GM18873 (cell line): ENCODE measurements at regions not wholly inside any gene's neighbourhood (a gene's known extent, or its start where the extent isn't known, plus 50 kb on each side); places are given as distances from the start of the nearest gene placed in this dataset.

Source experiments
- ATAC-seq: cut with Tn5 transposase; IDR thresholded peaks from one replicate; pipeline ENCODE4 v1.9.1; 2021; ENCODE audit warnings: mild to moderate bottlenecking, moderate library complexity, moderate number of reproducible peaks; ENCODE audit not compliant: unreplicated experiment, low FRiP score

DNA sequence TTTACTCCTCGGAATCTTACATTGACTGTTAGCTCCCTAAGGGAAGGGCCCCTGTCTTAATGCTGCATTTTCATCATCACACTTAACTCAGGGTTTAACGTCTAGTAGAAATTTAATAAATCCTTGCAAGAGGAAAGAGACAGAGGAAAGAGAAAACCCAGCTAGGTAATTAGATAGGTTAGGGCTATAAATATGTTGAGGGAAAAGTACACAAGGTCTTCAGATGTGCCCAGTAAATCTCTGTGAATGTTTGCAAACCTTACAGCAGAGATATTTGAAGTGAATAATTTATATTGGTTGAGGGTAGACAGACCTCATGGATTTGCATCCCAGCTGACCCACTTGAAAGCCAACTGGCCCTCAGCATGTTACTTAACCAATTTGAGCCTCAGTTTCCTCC lies 315.5 kb upstream of the NPVF start:
- no peak for ATAC-seq

GRCh38 chr7:25544254-25544653 lies 316.0 kb upstream of the NPVF start:
- no peak for ATAC-seq

DNA sequence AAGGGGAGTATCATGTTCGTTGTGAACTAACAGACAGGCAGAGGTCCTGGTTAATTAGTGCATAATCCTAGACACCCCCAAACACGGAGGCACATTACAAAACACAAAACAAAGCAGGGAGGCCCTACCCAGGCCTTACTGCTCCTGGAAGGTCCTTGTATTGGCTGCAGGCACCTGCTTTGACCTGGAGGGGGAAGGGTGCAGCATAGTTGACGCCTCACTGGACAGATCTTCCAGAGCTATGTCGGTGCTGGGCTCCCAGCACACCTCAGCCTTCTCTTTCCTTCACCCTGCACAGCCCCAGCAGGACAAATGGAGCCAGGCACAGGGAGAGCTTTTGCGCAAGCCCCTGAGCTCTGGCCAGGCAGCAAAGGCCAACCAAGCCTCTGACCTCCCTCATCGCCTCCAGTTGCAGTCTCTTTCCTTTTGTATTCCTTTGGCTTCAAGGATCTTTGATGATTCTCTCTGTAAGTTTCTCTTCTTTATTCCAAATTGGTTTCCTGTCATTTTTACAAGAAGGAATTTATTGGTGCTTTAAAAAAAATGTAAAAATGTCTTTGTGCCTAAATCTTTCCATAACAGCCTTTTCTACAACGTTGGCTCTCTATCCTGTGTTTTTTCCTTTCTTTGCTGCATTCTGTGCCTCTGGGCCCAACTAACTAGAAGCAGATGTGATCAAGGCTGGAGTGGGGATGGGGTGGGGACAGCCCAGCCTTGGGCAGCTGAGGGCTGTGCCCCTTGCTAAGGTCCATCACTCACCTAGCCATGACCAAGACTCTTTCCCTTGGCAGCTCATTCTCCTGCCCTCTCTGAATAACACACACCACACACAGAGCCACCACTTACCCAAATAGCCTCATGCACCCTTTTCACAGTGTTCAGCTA lies 317.1 kb upstream of the NPVF start:
- ATAC-seq, result no peak

DNA sequence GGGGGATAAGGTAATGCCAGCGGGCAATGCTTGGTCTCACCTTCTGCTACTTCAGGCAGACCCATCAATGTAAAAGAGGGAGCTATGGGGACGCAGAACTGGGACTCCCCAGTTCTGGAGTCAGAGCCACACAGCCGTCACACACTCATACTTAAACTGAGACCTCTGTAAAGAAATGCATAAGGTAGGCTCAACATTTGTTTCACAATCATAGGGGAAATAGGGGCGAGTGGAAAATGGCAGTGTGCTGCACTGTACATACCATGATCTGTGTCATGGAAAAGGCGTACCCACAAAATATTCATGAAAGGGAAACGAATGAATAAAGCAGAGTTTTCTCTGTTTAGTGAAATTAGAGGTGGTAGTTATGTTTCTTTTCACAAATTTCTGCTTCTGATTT lies 318.0 kb upstream of the NPVF start:
- no peak for ATAC-seq

DNA sequence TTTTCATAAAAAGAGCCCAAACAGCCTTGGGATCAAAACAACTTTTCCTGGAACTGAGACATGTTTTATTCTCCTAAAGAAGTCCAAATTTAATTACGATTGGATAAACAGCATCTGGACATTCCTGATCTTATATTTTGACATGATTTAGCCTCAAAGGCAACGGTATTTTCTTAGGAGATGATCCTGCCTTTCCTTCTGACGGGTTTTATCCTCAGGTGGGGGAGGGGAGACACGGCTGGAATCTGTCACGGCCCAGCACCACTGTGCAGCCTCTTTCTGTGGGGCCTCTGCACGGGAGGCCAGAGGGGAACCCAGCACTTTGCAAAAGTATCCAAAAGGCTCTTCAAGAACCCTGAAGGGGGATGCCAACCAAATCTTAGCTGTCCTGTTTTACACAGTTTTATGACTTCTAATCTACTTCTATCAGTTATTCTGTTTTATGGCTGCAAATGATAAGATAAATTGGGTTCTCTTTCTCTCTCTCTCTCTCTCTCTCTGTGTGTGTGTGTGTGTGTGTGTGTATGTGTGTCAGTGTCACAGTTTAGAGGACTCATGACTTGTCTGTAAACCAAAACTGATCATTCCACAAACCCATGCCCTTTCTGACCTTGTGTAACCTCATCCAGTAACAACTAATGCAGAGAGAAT lies 321.1 kb upstream of the NPVF start:
- ATAC-seq, result no peak

DNA sequence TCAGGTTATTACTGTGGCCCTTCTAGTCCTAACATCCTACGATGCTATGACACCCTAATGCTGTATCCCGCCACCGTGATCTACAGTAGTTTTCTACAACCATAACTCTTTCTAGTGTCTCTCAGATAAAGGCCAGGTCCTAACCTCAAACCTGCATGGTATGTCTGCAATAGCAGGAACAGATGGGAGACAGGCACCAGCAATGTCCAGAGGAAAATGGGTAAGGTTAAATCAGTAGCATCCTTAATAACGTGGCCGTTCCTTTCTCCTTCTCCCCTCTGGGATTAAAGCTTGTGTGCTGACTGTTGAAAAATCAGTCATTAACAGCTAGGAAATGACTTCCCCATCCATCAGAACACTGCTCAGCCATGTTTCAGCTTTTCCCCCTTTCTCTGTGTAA lies 321.9 kb upstream of the NPVF start:
- ATAC-seq, result no peak

- ATAC-seq, result no peak
Measured at GRCh38 chr7:25552998-25553397, 324.7 kb upstream of the NPVF start.

- ATAC-seq, result no peak
Measured at GRCh38 chr7:25553580-25554291, 325.4 kb upstream of the NPVF start.

DNA sequence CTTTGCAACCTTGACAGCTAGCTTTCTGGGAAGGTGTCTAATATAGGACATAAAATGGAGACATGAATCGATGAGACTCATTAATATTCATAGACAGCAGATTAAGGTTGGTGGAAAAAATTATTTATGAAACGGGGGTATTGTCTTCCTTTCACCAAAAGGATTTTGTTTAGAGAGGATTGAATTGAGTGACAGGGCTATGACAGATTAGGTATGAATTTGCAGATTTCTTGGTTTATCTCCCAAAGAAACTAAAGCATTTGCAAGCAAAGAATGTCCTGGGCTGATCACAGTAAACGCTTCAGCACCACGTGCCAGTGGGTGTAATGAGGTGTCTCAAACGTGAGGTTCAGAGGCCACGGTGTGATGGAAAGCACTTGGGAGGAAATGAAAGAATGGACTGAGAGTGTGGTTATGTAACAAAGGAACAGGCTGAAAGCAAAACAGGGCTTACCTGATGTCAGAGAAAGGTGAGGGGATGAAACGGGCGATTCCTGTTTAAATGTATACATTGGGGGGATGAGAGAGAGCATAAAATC lies 329.2 kb upstream of the NPVF start:
- ATAC-seq, result no peak

DNA sequence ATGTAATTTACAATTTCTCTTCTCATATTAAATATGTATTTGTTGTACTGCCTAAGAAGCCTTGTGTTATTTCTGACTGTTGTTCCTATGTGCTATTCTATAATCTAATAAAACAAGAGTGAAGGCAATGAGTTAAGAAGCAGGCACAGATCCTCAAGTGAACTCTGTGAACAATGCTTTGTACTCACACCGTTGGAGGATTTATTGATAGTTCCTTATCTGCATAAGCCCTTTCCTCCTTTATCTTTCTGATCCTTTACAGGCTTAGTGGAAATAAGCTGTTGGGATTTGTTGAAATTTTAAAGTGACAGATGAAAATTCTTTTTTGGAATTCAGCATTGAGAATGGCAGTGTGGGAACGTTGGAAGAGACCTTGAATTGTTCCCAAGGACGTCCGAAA lies 329.6 kb upstream of the NPVF start:
- no peak for ATAC-seq

- no peak for ATAC-seq
Measured at GRCh38 chr7:25558605-25559004, 330.3 kb upstream of the NPVF start.

DNA sequence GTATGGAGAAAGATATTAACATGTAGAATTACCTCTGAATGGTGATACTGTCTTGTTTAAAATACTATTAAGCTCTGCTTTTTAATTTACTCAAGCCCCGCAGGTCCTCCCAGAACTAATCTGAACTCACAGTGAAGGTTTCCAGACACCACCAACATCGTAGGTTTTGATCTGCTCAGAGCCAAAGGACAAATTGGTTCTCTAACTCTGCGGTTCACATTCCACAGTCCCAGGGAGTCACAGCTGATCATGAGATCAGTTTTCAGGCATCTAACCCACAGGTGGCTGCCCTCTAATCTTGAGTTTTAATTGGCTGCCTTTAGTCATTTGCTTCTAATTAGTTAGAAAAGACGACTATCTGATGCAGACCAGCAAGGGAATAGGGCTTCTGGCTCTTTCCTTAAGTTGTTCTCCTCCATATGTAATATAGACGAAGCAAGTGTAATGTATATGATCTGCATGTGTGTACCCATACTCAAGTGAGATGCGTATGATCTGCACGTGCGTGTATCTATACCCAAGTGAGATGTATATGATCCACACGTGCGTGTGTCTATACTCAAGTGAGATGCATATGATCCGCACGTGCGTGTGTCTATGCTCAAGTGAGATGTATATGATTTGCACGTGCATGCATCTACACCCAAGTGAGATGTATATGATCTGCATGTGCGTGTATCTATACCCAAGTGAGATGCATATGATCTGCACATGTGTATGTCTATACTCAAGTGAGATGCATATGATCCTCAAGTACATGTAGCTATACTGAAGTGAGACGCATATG lies 331.5 kb upstream of the NPVF start:
- no peak for ATAC-seq

- ATAC-seq, result no peak
Measured at GRCh38 chr7:25562673-25563182, 334.4 kb upstream of the NPVF start.

GRCh38 chr7:25565002-25565401 lies 336.7 kb upstream of the NPVF start:
- no peak for ATAC-seq

- ATAC-seq, result no peak
Measured at GRCh38 chr7:25565949-25566348, 337.7 kb upstream of the NPVF start.

- no peak for ATAC-seq
Measured at GRCh38 chr7:25567430-25567829, 339.1 kb upstream of the NPVF start.

GRCh38 chr7:25569765-25570164 lies 341.5 kb upstream of the NPVF start:
- ATAC-seq, result no peak

- ATAC-seq, result no peak
Measured at GRCh38 chr7:25572423-25572822, 344.1 kb upstream of the NPVF start.

DNA sequence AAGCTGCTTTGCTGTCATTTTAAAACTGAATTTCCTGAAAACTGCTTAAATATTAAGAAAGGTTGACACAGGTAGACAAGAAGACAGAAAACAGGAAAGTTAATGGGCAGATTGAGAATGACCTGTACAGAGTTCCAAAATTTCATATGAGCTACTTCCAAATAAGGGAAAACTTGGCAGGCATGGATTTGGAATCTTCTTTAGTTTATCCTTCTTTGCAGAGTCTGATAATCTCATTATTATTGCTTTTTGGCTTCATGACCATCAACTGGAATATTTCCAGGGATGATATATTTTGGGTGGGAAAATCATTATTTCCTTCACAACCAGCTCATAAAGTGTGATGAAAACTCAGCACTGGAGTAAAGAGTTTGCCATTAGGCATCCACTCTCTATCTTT lies 346.5 kb upstream of the NPVF start:
- ATAC-seq, result no peak

DNA sequence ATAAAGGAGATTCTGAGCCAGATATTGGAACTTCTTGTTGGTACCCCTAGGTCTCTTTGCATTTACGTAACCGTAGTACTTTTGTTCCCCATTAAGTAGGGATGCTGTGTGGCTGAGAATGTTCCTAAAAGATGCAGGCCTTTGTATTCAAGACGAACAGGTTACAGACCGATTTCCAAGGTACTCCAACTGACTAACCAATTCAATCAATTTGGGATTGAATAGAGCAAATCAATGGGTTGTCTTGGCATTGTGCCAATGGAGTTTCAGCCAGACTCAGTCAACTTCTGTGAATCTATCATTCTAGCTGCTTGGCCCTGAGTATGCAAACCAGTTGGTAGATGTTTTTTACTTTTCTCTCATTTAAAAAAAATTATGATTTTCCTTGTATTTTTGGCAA lies 347.3 kb upstream of the NPVF start:
- no peak for ATAC-seq
